Mesenchymal stem cell (in vitro differentiated cells and primary cell): ENCODE measurements at regions not wholly inside any gene's neighbourhood (a gene's known extent, or its start where the extent isn't known, plus 50 kb on each side); places are given as distances from the start of the nearest gene placed in this dataset.
"Not testable (repeated sequence)": the region's sequence is repeated elsewhere in the genome, so short reads cannot be mapped to it uniquely, and the experiment has no call there.

Experiments used
- DNase-seq: peaks from one replicate; pipeline ENCODE4 v3.0.0-alpha.2; 2013
- H2AFZ ChIP-seq: one replicate; pipeline ENCODE4 v1.6.1; 2013; ENCODE audit warnings: low read depth, mild to moderate bottlenecking, control low read depth, inconsistent platforms, low read length, moderate library complexity
- H2AK5ac ChIP-seq: 2 replicates; pipeline ENCODE4 v1.6.1; 2013; ENCODE audit warnings: low read length, moderate library complexity, mild to moderate bottlenecking, inconsistent platforms; ENCODE audit not compliant: severe bottlenecking
- H2BK120ac ChIP-seq: one replicate; pipeline ENCODE4 v1.6.1; 2013; ENCODE audit warnings: low read depth, mild to moderate bottlenecking, inconsistent platforms, low read length, moderate library complexity
- H2BK12ac ChIP-seq, 2 experiments: one replicate each; pipeline ENCODE4 v1.6.1; 2013; ENCODE audit warnings: inconsistent platforms in 2 of 2, low read length in 2 of 2, mild to moderate bottlenecking in 2 of 2, moderate library complexity in 2 of 2, control low read depth in 1 of 2
- H2BK15ac ChIP-seq: one replicate; pipeline ENCODE4 v1.6.1; 2013; ENCODE audit warnings: mild to moderate bottlenecking, low read depth, inconsistent platforms; ENCODE audit not compliant: poor library complexity, severe bottlenecking
- H2BK5ac ChIP-seq: 2 replicates; pipeline ENCODE4 v1.6.1; 2013; ENCODE audit warnings: low read depth, mild to moderate bottlenecking, low read length, control low read depth, inconsistent platforms; ENCODE audit not compliant: poor library complexity, severe bottlenecking
- H3K14ac ChIP-seq, 2 experiments: one replicate each; pipeline ENCODE4 v1.6.1; 2013; ENCODE audit warnings: inconsistent platforms in 2 of 2, low read length in 2 of 2, control low read depth in 1 of 2, mild to moderate bottlenecking in 1 of 2, moderate library complexity in 1 of 2
- H3K18ac ChIP-seq, 2 experiments: one replicate each; pipeline ENCODE4 v1.6.1; 2013; ENCODE audit warnings: inconsistent platforms in 2 of 2, low read length in 2 of 2, control low read depth in 1 of 2, low read depth in 1 of 2, mild to moderate bottlenecking in 1 of 2
- H3K23ac ChIP-seq, 2 experiments: one replicate each; pipeline ENCODE4 v1.6.1; 2013; ENCODE audit warnings: inconsistent platforms in 2 of 2, low read length in 2 of 2, mild to moderate bottlenecking in 2 of 2, moderate library complexity in 2 of 2, control low read depth in 1 of 2
- H3K27ac ChIP-seq: 2 replicates; pipeline ENCODE4 v1.5.1; 2013; ENCODE audit warnings: mild to moderate bottlenecking, moderate library complexity, low read length, control low read depth, inconsistent platforms; ENCODE audit not compliant: poor library complexity, severe bottlenecking
- H3K27me3 ChIP-seq, 2 experiments: 2 replicates each; pipeline versions ENCODE4 v1.6.1 to v1.7.0; 2013; ENCODE audit warnings: low read length in 2 of 2, mild to moderate bottlenecking in 2 of 2, moderate library complexity in 2 of 2, control low read depth in 1 of 2, inconsistent platforms in 1 of 2; ENCODE audit not compliant: control insufficient read depth in 1 of 2, insufficient read depth in 1 of 2
- H3K36me3 ChIP-seq, 2 experiments: 2 replicates each; pipeline versions ENCODE4 v1.6.1 to v1.7.0; 2013; ENCODE audit warnings: low read length in 2 of 2, control low read depth in 1 of 2, inconsistent platforms in 1 of 2, low read depth in 1 of 2, mild to moderate bottlenecking in 1 of 2; ENCODE audit not compliant: insufficient read depth in 2 of 2, control insufficient read depth in 1 of 2
- H3K4ac ChIP-seq, 2 experiments: one replicate each; pipeline ENCODE4 v1.6.1; 2013; ENCODE audit warnings: inconsistent platforms in 2 of 2, low read length in 2 of 2, mild to moderate bottlenecking in 2 of 2, moderate library complexity in 2 of 2, control low read depth in 1 of 2, low read depth in 1 of 2
- H3K4me1 ChIP-seq: 2 replicates; pipeline ENCODE4 v1.6.1; 2013; ENCODE audit warnings: low read depth, low read length, control low read depth; ENCODE audit not compliant: control insufficient read depth, insufficient read depth
- H3K4me2 ChIP-seq: 2 replicates; pipeline ENCODE4 v1.6.1; 2013; ENCODE audit warnings: low read length, mild to moderate bottlenecking, inconsistent platforms; ENCODE audit not compliant: poor library complexity, severe bottlenecking
- H3K4me3 ChIP-seq, 2 experiments: 2 replicates each; pipeline versions ENCODE4 v1.5.1 to v1.7.0; 2013; ENCODE audit warnings: low read length in 2 of 2, mild to moderate bottlenecking in 2 of 2, control low read depth in 1 of 2, low read depth in 1 of 2; ENCODE audit not compliant: insufficient read depth in 1 of 2
- H3K79me1 ChIP-seq: replicated peaks from 2 replicates; pipeline ENCODE4 v1.6.1; 2013; ENCODE audit warnings: mild to moderate bottlenecking, control low read depth, low read length, inconsistent platforms; ENCODE audit not compliant: poor library complexity, severe bottlenecking
- H3K9ac ChIP-seq: 2 replicates; pipeline ENCODE4 v1.7.0; 2013; ENCODE audit warnings: mild to moderate bottlenecking, low read length, moderate library complexity
- H3K9me3 ChIP-seq: 2 replicates; pipeline ENCODE4 v1.7.0; 2013; ENCODE audit warnings: mild to moderate bottlenecking, low read length; ENCODE audit not compliant: control insufficient read depth
- H4K8ac ChIP-seq: one replicate; pipeline ENCODE4 v1.6.1; 2013; ENCODE audit warnings: inconsistent platforms, mild to moderate bottlenecking, low read length, moderate library complexity
- H4K91ac ChIP-seq: one replicate; pipeline ENCODE4 v1.6.1; 2013; ENCODE audit warnings: mild to moderate bottlenecking, low read length, inconsistent platforms
- WGBS: methylation state at CpG from one replicate; pipeline ENCODE4 v1.1.7; 2013; ENCODE audit warnings: mixed read lengths; 5-methylcytosine and 5-hydroxymethylcytosine counted together

- WGBS, result 82% methylated on average over 3 of the region's 6 CpGs
These were observed 140.1 kb upstream of the JCAD start for GRCh38 chr10:30199376-30200016.

GRCh38 chr10:30197186-30197585 is 137.8 kb upstream of the JCAD start:
- Histone ChIP-seq H4K91ac (no peak overlapping the region), H3K9ac (no peak overlapping the region), H3K4me2 (no peak overlapping the region), H3K79me1 (no peaks in the 10 kb centered on the region), H3K14ac (no peak overlapping the region), H2AFZ (no peak overlapping the region), H3K4me3 (no peak overlapping the region), H2BK15ac (no peak overlapping the region), H3K27ac (no peak overlapping the region), H3K4me1 (no peaks in the 10 kb centered on the region), H3K36me3 (no peaks in the 10 kb centered on the region), H2BK12ac (no peak overlapping the region), H2BK120ac (no peak overlapping the region), H3K27me3 (peaks cover 26 to 35% of the 10 kb centered on the region in 2 experiments), H3K9me3 (peaks cover 36% of the 10 kb centered on the region), H2AK5ac (no peak overlapping the region), H3K18ac (no peak overlapping the region), H2BK5ac (no peak overlapping the region), H3K4ac (no peak overlapping the region), H4K8ac (no peak overlapping the region), H3K23ac (no peak overlapping the region)
- 75% methylated on average over 4 of the region's 4 CpGs for WGBS
- DNase-seq, result no peak

More at GRCh38 chr10:30199376-30200016, 140.1 kb upstream of the JCAD start:
- Histone ChIP-seq H3K4ac (no peak overlapping the region), H3K79me1 (no peaks in the 10 kb centered on the region), H3K4me2 (no peak overlapping the region), H3K36me3 (no peaks in the 10 kb centered on the region), H3K4me3 (no peak overlapping the region), H3K9me3 (peaks cover 28% of the 10 kb centered on the region), H2BK120ac (no peak overlapping the region), H2AK5ac (no peak overlapping the region), H2BK5ac (no peak overlapping the region), H4K91ac (no peak overlapping the region), H2BK15ac (no peak overlapping the region), H3K9ac (no peak overlapping the region), H3K23ac (no peak overlapping the region), H4K8ac (no peak overlapping the region), H3K14ac (no peak overlapping the region), H2BK12ac (no peak overlapping the region), H2AFZ (no peak overlapping the region), H3K27ac (no peak overlapping the region), H3K4me1 (no peaks in the 10 kb centered on the region), H3K27me3 (peaks cover 26 to 33% of the 10 kb centered on the region in 2 experiments), H3K18ac (no peak overlapping the region)
- DNase-seq, result no peak

GRCh38 chr10:30196559-30196958 is 137.2 kb upstream of the JCAD start:
- H4K8ac ChIP-seq, H3K9ac ChIP-seq, H3K4me2 ChIP-seq, H3K27ac ChIP-seq, H2AK5ac ChIP-seq, H3K14ac ChIP-seq, DNase-seq, H2BK12ac ChIP-seq, H2BK15ac ChIP-seq, H3K36me3 ChIP-seq, H2AFZ ChIP-seq, H3K23ac ChIP-seq, H3K4me1 ChIP-seq, H3K4ac ChIP-seq, H4K91ac ChIP-seq, H3K79me1 ChIP-seq, H3K4me3 ChIP-seq, H2BK120ac ChIP-seq, H2BK5ac ChIP-seq, H3K18ac ChIP-seq: not testable (repeated sequence)
- H3K27me3 ChIP-seq, result peaks cover 26 to 35% of the 10 kb centered on the region in 2 experiments
- H3K9me3 ChIP-seq, result peaks cover 33% of the 10 kb centered on the region
- 80% methylated on average over 2 of the region's 2 CpGs for WGBS

GRCh38 chr10:30192846-30193608 is 133.6 kb upstream of the JCAD start:
- H3K4me1 ChIP-seq, result peaks cover under 1% of the 10 kb centered on the region
- H3K9me3 ChIP-seq, result peaks cover 25% of the 10 kb centered on the region
- H3K79me1 ChIP-seq, result no peaks in the 10 kb centered on the region
- no peak overlapping the region for H2AK5ac ChIP-seq
- no peak overlapping the region for H2BK5ac ChIP-seq
- H3K4ac ChIP-seq, result no peak overlapping the region
- no peak for DNase-seq
- H3K18ac ChIP-seq, result no peak overlapping the region
- no peaks in the 10 kb centered on the region for H3K36me3 ChIP-seq
- peaks cover 10 to 13% of the 10 kb centered on the region in 2 experiments for H3K27me3 ChIP-seq
- no peak overlapping the region for H3K14ac ChIP-seq
- no peak overlapping the region for H3K27ac ChIP-seq
- H2BK15ac ChIP-seq, result no peak overlapping the region
- 93% methylated on average over 5 of the region's 5 CpGs for WGBS
- H2BK12ac ChIP-seq, result no peak overlapping the region
- no peak overlapping the region for H3K23ac ChIP-seq
- H3K4me3 ChIP-seq, result no peak overlapping the region
- H3K4me2 ChIP-seq, result no peak overlapping the region
- H3K9ac ChIP-seq, result no peak overlapping the region
- no peak overlapping the region for H4K91ac ChIP-seq
- no peak overlapping the region for H4K8ac ChIP-seq
- H2AFZ ChIP-seq, result no peak overlapping the region
- no peak overlapping the region for H2BK120ac ChIP-seq
